ENCODE measurements at regions not wholly inside any gene's neighbourhood (a gene's known extent, or its start where the extent isn't known, plus 50 kb on each side); places are given as distances from the start of the nearest gene placed in this dataset.

- TF ChIP-seq CTCF (IDR thresholded peaks at IDR 0.05; ENCODE audit: low read depth, low read length, poor library complexity, severe bottlenecking) (no peak), EZH2phosphoT487 (IDR thresholded peaks at IDR 0.05; ENCODE audit: borderline replicate concordance, low read length) (no peak)
Measured at GRCh38 chr7:12865593-12865992, 178.2 kb downstream of the ARL4A start.

Measured in DOHH2 (cell line).